ENCODE measurements at regions not wholly inside any gene's neighbourhood (a gene's known extent, or its start where the extent isn't known, plus 50 kb on each side); places are given as distances from the start of the nearest gene placed in this dataset.
"Not testable (repeated sequence)": the region's sequence is repeated elsewhere in the genome, so short reads cannot be mapped to it uniquely, and the experiment has no call there.

DNA sequence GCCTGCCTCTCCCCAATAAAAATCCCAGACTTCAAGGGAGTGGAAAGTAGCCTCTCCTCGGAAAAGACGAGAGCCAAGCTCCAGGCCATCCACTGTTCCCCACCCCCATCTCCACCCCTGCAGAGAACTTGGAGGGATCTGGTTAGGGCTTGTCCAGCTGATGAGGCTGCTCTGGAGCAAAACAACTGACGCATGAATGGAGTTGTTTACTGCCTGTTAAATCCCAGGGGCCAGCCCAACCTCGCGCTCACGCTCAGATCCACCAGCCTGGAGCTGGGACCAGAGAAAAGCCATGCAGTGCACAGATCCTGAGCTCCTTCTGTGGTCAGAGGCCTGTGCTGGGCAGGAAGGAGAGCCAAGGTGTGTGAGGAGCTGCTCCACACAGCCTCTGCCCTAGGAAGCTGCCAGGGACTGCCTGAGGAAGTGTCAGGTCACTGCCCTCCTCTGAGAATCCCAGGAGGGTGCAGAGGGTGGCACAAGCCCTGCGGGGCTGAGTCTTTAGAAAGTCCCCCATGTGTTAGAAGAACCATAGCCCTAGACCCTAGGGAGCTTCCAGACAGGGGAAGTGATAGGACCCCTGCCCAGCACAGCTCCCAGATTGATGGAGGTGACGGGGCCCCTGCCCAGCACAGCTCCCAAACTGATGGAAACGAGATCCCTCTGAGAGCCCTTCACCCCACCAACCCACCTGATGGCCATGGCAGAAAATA is 109.0 kb upstream of the IPO9 start:
- WGBS: 32% methylated on average over 9 of the region's 9 CpGs
- DNase-seq (ENCODE audit: extremely low spot score): no peak
- H3K36me3 ChIP-seq (ENCODE audit: insufficient read depth): no peaks in the 10 kb centered on the region
- no peaks in the 10 kb centered on the region for H3K4me1 ChIP-seq (ENCODE audit: insufficient read depth)
- H3K27ac ChIP-seq (ENCODE audit: low read depth): peak overlapping the region; percentile 82
- no peak overlapping the region for H3K4me3 ChIP-seq (ENCODE audit: low read depth, low read length)

DNA sequence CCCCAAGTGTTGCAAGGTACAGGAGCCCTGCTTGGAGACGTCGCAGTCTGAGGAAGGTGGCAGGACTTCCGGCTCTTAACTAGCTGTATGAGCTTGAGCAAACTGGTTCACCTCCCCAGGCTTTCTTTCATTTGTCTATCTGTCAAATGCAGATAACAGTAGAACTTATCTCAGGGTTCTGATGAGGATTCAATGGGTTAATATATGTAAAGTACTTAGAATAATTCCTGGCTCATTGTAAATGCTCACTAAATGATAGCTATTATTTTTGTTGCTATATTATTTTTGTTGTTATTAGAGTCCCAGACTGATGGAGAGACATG is 108.5 kb upstream of the IPO9 start:
- DNase-seq (ENCODE audit: extremely low spot score): no peak
- Histone ChIP-seq H3K36me3 (ENCODE audit: insufficient read depth) (no peaks in the 10 kb centered on the region), H3K4me1 (ENCODE audit: insufficient read depth) (no peaks in the 10 kb centered on the region), H3K27ac (ENCODE audit: low read depth) (peak overlapping the region; percentile 82), H3K4me3 (ENCODE audit: low read depth, low read length) (no peak overlapping the region)
- 85% methylated on average over 3 of the region's 3 CpGs for WGBS

DNA sequence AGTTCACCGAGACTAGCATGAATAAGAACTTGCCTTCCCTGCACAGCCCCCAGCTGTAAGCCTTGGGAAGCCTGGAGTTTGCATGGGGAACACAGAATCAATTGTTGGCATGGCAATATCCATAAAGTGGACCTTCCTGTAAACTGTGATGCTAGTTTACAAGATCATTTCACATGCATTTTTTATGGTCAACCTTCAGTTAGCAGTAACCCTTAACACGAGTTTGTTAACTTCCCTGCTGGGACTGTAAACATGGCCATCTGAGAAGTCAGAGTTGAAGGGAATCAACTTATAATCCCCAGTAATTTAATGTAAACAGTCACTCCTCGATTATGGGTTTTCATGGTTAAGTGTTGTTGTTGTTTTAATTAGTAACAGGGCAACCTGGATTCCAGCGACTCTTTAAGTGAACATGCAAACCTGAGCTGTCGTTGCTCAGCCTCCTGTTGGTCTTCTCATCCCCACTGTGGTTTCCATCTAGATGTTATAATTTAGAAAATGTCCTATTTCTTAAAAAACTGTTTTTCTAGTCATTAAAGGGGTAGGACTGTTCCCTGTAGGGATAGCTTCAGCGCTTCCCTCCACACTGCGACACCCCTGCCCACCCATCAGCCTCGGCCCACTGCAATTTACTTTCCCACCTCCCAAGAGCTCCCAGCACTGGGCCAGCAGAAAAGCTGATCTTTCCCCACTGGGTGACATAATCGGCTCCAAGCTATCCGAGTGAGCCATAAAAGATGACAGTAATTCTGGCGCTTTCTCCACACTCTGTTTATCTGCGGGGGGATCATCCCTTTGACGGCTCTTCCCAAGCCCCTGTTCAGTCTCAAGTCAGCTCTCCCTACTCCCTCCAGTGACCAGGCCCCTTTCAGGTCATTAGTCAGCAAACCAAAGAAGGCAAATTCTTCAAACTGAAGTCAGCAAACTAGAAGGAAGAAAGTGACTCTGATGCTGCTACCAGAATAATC is 107.6 kb upstream of the IPO9 start:
- no peaks in the 10 kb centered on the region for H3K4me1 ChIP-seq (ENCODE audit: insufficient read depth)
- H3K4me3 ChIP-seq (ENCODE audit: low read depth, low read length): no peak overlapping the region
- 33% methylated on average over 13 of the region's 13 CpGs for WGBS
- DNase-seq (ENCODE audit: extremely low spot score): no peak
- no peaks in the 10 kb centered on the region for H3K36me3 ChIP-seq (ENCODE audit: insufficient read depth)
- peak overlapping the region; percentile 58 for H3K27ac ChIP-seq (ENCODE audit: low read depth)

DNA sequence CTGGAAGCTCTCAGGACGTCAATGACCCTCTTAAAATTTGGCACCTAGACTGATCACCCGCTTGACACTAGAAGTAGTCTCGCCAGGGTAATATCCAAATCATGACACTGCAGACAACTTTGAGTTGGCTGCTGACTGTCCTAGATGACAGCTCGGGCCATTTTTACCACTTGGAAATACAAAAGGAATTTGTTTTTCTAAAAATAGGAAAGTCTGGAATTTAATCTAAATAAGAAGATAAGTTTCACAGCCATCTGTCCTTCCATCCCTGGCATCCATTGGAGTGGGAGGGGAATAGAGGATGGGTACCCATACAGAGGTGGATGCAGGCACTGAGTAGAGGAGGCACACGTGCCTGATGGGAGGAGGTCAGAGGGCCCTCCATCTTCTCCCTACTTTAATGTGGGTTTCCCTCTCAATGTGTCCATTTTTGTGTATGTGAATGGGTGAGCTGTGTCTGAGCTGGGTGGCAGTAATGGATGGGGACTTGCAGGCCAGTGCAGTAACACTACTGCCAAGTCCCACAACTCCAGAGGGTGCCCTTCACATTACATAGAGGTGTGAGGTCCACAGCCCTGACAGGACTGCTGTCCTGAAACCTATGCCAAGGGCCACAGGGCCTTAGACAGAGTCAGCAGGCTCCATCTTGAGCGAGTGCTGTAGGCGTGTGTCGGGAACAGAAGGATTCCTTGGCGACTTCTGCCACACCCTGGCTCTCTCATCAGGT is 104.8 kb upstream of the IPO9 start:
- DNase-seq (ENCODE audit: extremely low spot score): no peak
- H3K4me1 ChIP-seq (ENCODE audit: insufficient read depth): no peaks in the 10 kb centered on the region
- no peaks in the 10 kb centered on the region for H3K36me3 ChIP-seq (ENCODE audit: insufficient read depth)
- WGBS: 40% methylated on average over 9 of the region's 9 CpGs
- no peak overlapping the region for H3K4me3 ChIP-seq (ENCODE audit: low read depth, low read length)
- peak overlapping the region; percentile 49 for H3K27ac ChIP-seq (ENCODE audit: low read depth)

DNA sequence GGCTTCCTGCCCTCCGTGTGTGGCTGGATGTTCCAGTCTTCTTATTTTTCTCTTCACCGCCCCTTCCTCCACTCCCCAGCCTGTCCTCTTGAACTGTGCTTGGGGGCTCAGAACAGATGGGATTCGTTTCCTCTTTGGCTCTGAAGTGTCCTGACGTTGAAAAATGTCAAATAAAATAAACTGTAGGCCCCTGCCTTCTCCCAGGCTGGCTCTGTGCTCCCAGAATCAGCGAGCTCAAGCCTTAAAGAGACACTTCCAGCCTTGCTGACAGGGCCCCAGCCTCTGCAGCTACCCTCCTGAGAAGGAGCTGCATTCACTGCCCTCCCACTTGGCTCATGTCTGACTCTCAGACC is 104.2 kb upstream of the IPO9 start:
- 20% methylated on average over 5 of the region's 5 CpGs for WGBS
- no peak for DNase-seq (ENCODE audit: extremely low spot score)
- Histone ChIP-seq H3K4me1 (ENCODE audit: insufficient read depth) (no peaks in the 10 kb centered on the region), H3K4me3 (ENCODE audit: low read depth, low read length) (no peak overlapping the region), H3K36me3 (ENCODE audit: insufficient read depth) (no peaks in the 10 kb centered on the region), H3K27ac (ENCODE audit: low read depth) (peak overlapping the region; percentile 49)

DNA sequence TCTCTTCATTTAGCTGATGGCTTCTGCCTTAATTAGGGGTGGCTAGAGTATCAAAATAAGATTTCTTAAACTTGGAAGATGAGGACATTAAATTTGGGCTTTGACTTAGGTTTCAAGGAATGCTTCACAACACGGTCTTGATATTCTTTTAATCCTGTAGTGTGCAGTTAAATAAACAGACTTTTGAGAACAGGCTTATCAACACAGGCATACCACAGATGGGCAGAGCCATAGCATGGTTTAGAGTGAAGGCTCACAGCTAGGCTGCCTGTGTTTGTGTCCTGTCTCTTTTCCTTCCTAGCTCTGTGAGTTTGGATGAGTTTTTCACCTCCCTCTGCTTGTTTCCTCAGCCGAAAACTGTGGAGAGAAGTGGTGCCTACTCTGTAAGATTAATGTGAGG is 102.3 kb upstream of the IPO9 start:
- 47% methylated on average over 2 of the region's 2 CpGs for WGBS

DNA sequence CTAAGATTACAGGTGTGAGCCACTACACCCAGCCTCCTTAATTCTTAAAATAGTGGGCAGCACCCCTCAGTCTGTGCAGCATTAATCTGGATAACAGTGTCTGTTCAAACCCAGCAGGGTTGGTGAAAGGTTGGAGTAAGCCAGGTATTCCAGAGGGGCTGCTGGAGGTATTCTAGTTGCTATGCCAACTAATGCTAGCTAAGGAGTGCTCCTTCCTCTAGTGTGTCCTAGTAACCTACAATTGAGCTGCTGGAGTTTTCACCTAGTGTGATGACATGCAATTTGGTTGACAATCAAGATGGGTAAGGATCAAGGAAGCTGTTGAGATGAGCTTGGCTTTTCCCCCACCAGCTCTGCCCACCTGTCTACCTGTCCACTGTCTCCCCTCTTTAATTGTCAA is 100.2 kb upstream of the IPO9 start:
- DNase-seq (ENCODE audit: extremely low spot score): no peak
- Histone ChIP-seq H3K4me1 (ENCODE audit: insufficient read depth) (peaks cover 3% of the 10 kb centered on the region), H3K4me3 (ENCODE audit: low read depth, low read length) (no peak overlapping the region), H3K36me3 (ENCODE audit: insufficient read depth) (no peaks in the 10 kb centered on the region), H3K27ac (ENCODE audit: low read depth) (no peak overlapping the region)

More for the DNA sequence above, 102.3 kb upstream of the IPO9 start:
- no peak overlapping the region for H3K27ac ChIP-seq (ENCODE audit: low read depth)
- DNase-seq (ENCODE audit: extremely low spot score): no peak
- no peak overlapping the region for H3K4me3 ChIP-seq (ENCODE audit: low read depth, low read length)
- no peaks in the 10 kb centered on the region for H3K36me3 ChIP-seq (ENCODE audit: insufficient read depth)
- peaks cover 3% of the 10 kb centered on the region for H3K4me1 ChIP-seq (ENCODE audit: insufficient read depth)

DNA sequence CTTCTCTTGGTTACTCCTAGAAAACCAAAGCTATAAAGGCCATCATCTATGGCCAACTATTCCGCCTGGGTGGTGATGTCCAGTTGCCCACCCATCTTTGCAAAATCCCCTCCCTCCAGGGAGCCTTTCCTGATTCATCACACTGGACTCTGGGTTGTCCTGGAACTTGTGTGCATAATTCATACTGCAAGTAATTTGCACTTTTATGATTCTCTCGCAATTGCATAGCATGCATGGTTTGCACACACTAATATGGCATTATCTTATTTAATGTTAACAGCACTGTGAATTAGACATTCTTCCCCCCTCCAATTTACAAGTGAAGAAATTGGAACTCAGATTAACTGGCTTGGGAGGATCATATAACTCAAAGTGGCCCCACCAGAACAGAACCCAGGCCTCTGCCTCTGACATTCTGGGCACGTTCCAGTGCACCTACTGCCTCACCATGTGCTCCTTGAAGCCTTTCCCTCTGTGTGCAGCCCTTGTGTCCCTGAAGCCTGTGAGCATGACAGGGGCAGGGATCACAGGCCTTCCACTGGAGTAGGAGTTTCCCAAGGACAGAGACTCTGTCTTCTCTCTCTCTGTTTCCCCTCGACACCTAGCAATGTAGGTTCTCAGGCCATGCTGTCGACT is 98.9 kb upstream of the IPO9 start:
- Histone ChIP-seq H3K4me3 (ENCODE audit: low read depth, low read length) (no peak overlapping the region), H3K27ac (ENCODE audit: low read depth) (no peak overlapping the region), H3K4me1 (ENCODE audit: insufficient read depth) (peaks cover 3% of the 10 kb centered on the region), H3K36me3 (ENCODE audit: insufficient read depth) (no peaks in the 10 kb centered on the region)
- DNase-seq (ENCODE audit: extremely low spot score): no peak
- WGBS: 90% methylated on average over 5 of the region's 5 CpGs

DNA sequence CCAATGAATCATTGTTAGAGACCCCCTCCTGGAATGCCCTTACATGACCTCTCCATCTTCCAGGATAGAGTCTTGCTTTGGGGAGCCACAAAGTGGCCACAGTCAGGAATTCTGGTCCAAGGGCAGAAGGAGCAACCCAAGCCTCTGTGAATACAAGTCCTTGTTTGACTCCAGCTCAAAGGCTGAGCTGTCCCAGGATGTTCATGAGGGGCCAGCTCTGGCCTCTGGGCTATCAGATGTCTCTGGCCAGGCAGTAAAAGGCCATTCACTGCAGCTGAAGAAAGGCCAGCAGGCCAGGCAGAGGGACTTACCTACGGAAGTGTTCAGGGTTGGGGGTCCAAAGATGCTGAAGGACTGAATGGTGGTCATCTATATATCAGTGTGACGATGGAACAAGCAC is 98.3 kb upstream of the IPO9 start:
- 91% methylated on average over 2 of the region's 2 CpGs for WGBS
- H3K36me3 ChIP-seq (ENCODE audit: insufficient read depth): no peaks in the 10 kb centered on the region
- H3K4me3 ChIP-seq (ENCODE audit: low read depth, low read length): no peak overlapping the region
- H3K4me1 ChIP-seq (ENCODE audit: insufficient read depth): peaks cover 3% of the 10 kb centered on the region
- DNase-seq (ENCODE audit: extremely low spot score): no peak
- H3K27ac ChIP-seq (ENCODE audit: low read depth): no peak overlapping the region

DNA sequence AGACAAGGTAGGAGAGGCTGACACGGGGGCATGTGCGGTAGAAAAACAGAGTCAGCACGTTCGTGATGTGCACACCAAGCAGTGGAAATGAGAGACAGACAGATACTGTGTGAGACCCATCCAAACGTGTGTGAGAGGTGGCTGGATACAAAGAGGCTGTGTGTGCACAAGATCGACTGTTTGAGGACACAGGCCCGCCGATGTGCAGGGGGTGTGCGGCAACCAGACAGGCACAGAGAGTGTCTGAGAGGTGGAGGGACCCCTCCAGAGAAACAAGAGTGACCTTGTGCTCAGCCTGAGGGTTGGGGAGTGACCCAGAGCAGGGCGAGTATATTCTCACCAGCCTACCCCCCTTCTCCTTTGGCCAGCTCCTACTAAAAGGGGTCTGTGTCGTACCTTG is 97.8 kb upstream of the IPO9 start:
- H3K4me3 ChIP-seq (ENCODE audit: low read depth, low read length): no peak overlapping the region
- H3K27ac ChIP-seq (ENCODE audit: low read depth): no peak overlapping the region
- 84% methylated on average over 11 of the region's 11 CpGs for WGBS
- peaks cover 3% of the 10 kb centered on the region for H3K4me1 ChIP-seq (ENCODE audit: insufficient read depth)
- no peaks in the 10 kb centered on the region for H3K36me3 ChIP-seq (ENCODE audit: insufficient read depth)
- no peak for DNase-seq (ENCODE audit: extremely low spot score)

DNA sequence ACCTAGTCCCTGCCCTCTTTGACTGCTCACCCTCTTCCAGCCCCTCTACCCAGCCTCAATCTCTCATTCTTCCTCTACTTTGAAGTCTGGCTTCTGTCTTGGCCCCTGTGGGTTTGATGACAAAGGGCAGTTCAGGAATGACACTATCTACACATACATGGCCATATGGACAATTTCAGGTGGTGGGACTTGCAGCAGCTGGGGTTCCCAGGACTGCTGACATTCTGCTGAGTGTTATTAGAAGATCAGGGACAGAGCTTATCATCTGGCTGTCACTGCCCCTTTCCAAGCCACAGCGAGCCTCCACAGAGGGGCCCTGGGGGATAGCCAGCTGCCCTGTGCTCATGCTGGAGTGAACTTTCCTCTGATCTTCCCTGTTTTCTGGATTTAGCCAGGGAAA is 97.4 kb upstream of the IPO9 start:
- H3K4me1 ChIP-seq (ENCODE audit: insufficient read depth): peaks cover 3% of the 10 kb centered on the region

DNA sequence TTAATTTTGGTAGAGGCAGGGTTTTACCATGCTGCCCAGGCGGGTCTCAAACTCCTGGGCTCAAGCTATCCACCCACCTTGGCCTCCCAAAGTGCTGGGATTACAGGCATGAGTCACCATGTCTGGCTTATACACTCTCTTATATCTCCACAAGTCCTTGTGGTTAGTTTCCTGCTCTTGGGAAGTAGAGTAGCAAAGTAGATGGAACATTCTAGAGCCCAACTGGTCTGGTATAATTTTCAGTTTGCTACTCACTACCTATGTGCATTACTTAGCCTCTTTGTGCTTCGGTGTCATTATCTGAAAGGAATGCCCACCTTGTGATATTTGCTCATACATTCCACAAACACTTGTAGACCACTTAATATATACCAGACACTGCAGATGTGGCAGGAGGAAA is 96.6 kb upstream of the IPO9 start:
- no peaks in the 10 kb centered on the region for H3K36me3 ChIP-seq (ENCODE audit: insufficient read depth)
- WGBS: 91% methylated on average over 2 of the region's 2 CpGs
- no peak overlapping the region for H3K27ac ChIP-seq (ENCODE audit: low read depth)
- no peak overlapping the region for H3K4me3 ChIP-seq (ENCODE audit: low read depth, low read length)
- DNase-seq (ENCODE audit: extremely low spot score): no peak
- H3K4me1 ChIP-seq (ENCODE audit: insufficient read depth): peaks cover 3% of the 10 kb centered on the region

More for the DNA sequence above, 97.4 kb upstream of the IPO9 start:
- H3K27ac ChIP-seq (ENCODE audit: low read depth): no peak overlapping the region
- 44% methylated on average over 1 of the region's 1 CpG for WGBS
- H3K36me3 ChIP-seq (ENCODE audit: insufficient read depth): no peaks in the 10 kb centered on the region
- no peak overlapping the region for H3K4me3 ChIP-seq (ENCODE audit: low read depth, low read length)
- DNase-seq (ENCODE audit: extremely low spot score): no peak

DNA sequence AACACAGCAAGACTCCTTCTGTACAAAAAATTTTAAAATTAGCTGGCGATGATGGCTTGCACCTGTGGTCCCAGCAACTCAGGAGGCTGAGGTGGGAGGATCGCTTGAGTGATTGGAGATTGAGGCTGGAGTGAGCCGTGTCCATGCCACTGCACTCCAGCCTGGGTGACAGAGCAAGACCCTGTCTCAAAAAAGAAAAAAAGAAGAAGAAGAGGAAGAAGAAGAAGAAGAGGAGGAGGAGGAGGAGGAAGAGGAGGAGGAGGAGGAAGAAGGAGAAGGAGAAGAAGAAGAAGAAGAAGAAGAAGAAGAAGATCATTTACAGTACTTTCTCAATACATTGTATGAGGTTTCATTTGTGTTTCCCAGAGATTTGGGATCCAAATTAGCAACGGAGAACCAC is 94.7 kb upstream of the IPO9 start:
- H3K36me3 ChIP-seq (ENCODE audit: insufficient read depth); DNase-seq (ENCODE audit: extremely low spot score); H3K4me3 ChIP-seq (ENCODE audit: low read depth, low read length); H3K27ac ChIP-seq (ENCODE audit: low read depth); H3K4me1 ChIP-seq (ENCODE audit: insufficient read depth): not testable (repeated sequence)
- 94% methylated on average over 4 of the region's 4 CpGs for WGBS

Data from urinary bladder (tissue), 3 donors.